Liver (tissue), 8 donors: ENCODE measurements at regions not wholly inside any gene's neighbourhood (a gene's known extent, or its start where the extent isn't known, plus 50 kb on each side); places are given as distances from the start of the nearest gene placed in this dataset.

Experiments used
- DNase-seq: peaks from one replicate; pipeline ENCODE4 v3.0.0-alpha.2; 2017; ENCODE audit warnings: low spot score
- H3K27ac ChIP-seq, 2 donors: one replicate each; pipeline ENCODE4 v1.7.0; 2013; ENCODE audit warnings: inconsistent platforms in 2 of 2, low read length in 2 of 2, control low read depth in 1 of 2, low read depth in 1 of 2, mild to moderate bottlenecking in 1 of 2
- H3K27me3 ChIP-seq, 4 donors: one replicate each; pipeline versions ENCODE4 v1.6.1 to v1.7.0; 2013; ENCODE audit warnings: low read length in 3 of 4, inconsistent platforms in 1 of 4, mild to moderate bottlenecking in 1 of 4, moderate library complexity in 1 of 4; ENCODE audit not compliant: control insufficient read depth in 4 of 4, insufficient read depth in 4 of 4
- H3K36me3 ChIP-seq, 4 donors: one replicate each; pipeline versions ENCODE4 v1.6.1 to v1.7.0; 2013; ENCODE audit warnings: low read length in 3 of 4, mild to moderate bottlenecking in 3 of 4, low read depth in 1 of 4, moderate library complexity in 1 of 4; ENCODE audit not compliant: control insufficient read depth in 4 of 4, insufficient read depth in 3 of 4
- H3K4me1 ChIP-seq, 4 donors: one replicate each; pipeline versions ENCODE4 v1.6.1 to v1.7.0; 2013; ENCODE audit warnings: low read length in 3 of 4, mild to moderate bottlenecking in 3 of 4, moderate library complexity in 1 of 4; ENCODE audit not compliant: control insufficient read depth in 4 of 4, insufficient read depth in 4 of 4
- H3K4me3 ChIP-seq, 3 donors: one replicate each; pipeline versions ENCODE4 v1.6.1 to v1.7.0; 2013; ENCODE audit warnings: low read length in 3 of 3, control low read depth in 1 of 3, low read depth in 1 of 3, mild to moderate bottlenecking in 1 of 3
- H3K9ac ChIP-seq, 2 donors: one replicate each; pipeline ENCODE4 v1.7.0; 2013; ENCODE audit warnings: low read length in 2 of 2, mild to moderate bottlenecking in 2 of 2, moderate library complexity in 2 of 2, control low read depth in 1 of 2, low read depth in 1 of 2
- H3K9me3 ChIP-seq, 4 donors: one replicate each; pipeline versions ENCODE4 v1.6.1 to v1.7.0; 2013; ENCODE audit warnings: low read length in 3 of 4; ENCODE audit not compliant: control insufficient read depth in 4 of 4
- EGR1 ChIP-seq, 2 donors: IDR thresholded peaks; 2 replicates each; pipeline ENCODE4 v1.6.1; 2016 to 2018; ENCODE audit warnings: antibody characterized with exemption in 2 of 2, low read depth in 2 of 2
- FOXA1 ChIP-seq: IDR thresholded peaks from 2 replicates; pipeline ENCODE4 v1.6.1; 2016; ENCODE audit warnings: antibody characterized with exemption
- FOXA2 ChIP-seq: IDR thresholded peaks from 2 replicates; pipeline ENCODE4 v1.6.1; 2016; ENCODE audit warnings: antibody characterized with exemption
- GABPA ChIP-seq, 2 donors: IDR thresholded peaks in 1 of 2; conservative IDR thresholded peaks in 1 of 2; 2 replicates each; pipeline ENCODE4 v1.6.1; 2016; ENCODE audit warnings: antibody characterized with exemption in 2 of 2, mild to moderate bottlenecking in 1 of 2, moderate library complexity in 1 of 2
- HNF4A ChIP-seq, 2 donors: conservative IDR thresholded peaks; 2 replicates each; pipeline ENCODE4 v1.6.1; 2016; ENCODE audit warnings: antibody characterized with exemption in 2 of 2, mild to moderate bottlenecking in 2 of 2
- HNF4G ChIP-seq: IDR thresholded peaks from 2 replicates; pipeline ENCODE4 v1.6.1; 2016; ENCODE audit warnings: antibody characterized with exemption
- JUND ChIP-seq, 2 donors: IDR thresholded peaks; 2 replicates each; pipeline ENCODE4 v1.6.1; 2016; ENCODE audit warnings: antibody characterized with exemption in 2 of 2
- NR2F2 ChIP-seq: IDR thresholded peaks from 2 replicates; pipeline ENCODE4 v1.6.1; 2016; ENCODE audit warnings: antibody characterized with exemption
- RAD21 ChIP-seq, 2 donors: IDR thresholded peaks; 2 replicates each; pipeline ENCODE4 v1.6.1; 2016; ENCODE audit warnings: antibody characterized with exemption in 2 of 2, mild to moderate bottlenecking in 2 of 2
- RXRA ChIP-seq, 2 donors: IDR thresholded peaks; 2 replicates each; pipeline ENCODE4 v1.6.1; 2017 to 2018; ENCODE audit warnings: antibody characterized with exemption in 2 of 2, mild to moderate bottlenecking in 1 of 2
- SP1 ChIP-seq: IDR thresholded peaks from 2 replicates; pipeline ENCODE4 v1.6.1; 2018; ENCODE audit warnings: antibody characterized with exemption, mild to moderate bottlenecking
- TAF1 ChIP-seq: conservative IDR thresholded peaks from 2 replicates; pipeline ENCODE4 v1.6.1; 2016; ENCODE audit warnings: antibody characterized with exemption, mild to moderate bottlenecking
- YY1 ChIP-seq: IDR thresholded peaks from 2 replicates; pipeline ENCODE4 v1.6.1; 2016; ENCODE audit warnings: antibody characterized with exemption, mild to moderate bottlenecking
- WGBS: extraction: QIAGEN DNeasy Blood & Tissue Kit; methylation state at CpG from one replicate; pipeline ENCODE4 v1.1.7; 2013; 5-methylcytosine and 5-hydroxymethylcytosine counted together
- TF ChIP-seq, protein P1 (sequence below): IDR thresholded peaks from 2 replicates; pipeline ENCODE4 v1.6.1; 2016; ENCODE audit warnings: antibody characterized with exemption
- TF ChIP-seq, protein P2 (sequence below): IDR thresholded peaks from 2 replicates; pipeline ENCODE4 v1.6.1; 2016; ENCODE audit warnings: antibody characterized with exemption
- TF ChIP-seq, protein P3 (sequence below): fragments of 150-350 bp; IDR thresholded peaks from 2 replicates; pipeline ENCODE4 v1.5.1; 2017; ENCODE audit warnings: improper control_type of control experiment, low read depth, low read length; ENCODE audit not compliant: missing input control
- TF ChIP-seq, protein P4 (sequence below): IDR thresholded peaks from 2 replicates; pipeline ENCODE4 v1.6.1; 2016; ENCODE audit warnings: antibody characterized with exemption, mild to moderate bottlenecking
- TF ChIP-seq, protein P5 (sequence below): IDR thresholded peaks from 2 replicates; pipeline ENCODE4 v1.6.1; 2016; ENCODE audit warnings: antibody characterized with exemption
- donor health status: healthy.
- donor health status: healthy.
- donor health status: healthy.
- donor health status: healthy.
- donor health status: healthy.

DNA sequence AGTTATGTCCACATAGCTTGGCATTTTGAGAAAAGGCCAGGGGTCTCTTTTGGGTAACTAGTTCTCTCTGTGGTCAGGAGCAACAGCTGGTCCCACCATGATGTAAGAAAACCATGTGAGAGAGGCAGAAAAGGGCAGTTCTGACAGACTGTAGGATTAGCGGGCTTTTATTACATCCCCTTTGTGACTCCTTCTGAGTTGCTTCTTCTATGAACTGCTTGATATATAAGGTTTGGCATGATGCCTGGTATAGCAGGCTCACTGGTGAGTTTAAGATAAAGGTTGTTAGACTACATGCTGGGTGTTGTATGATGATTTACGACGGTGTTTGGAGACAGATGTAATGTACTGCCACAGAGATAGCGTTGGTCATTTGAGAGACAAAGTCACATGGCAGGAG lies 2308.1 kb upstream of the AGA start (continued):
- TF ChIP-seq, protein P1, sequence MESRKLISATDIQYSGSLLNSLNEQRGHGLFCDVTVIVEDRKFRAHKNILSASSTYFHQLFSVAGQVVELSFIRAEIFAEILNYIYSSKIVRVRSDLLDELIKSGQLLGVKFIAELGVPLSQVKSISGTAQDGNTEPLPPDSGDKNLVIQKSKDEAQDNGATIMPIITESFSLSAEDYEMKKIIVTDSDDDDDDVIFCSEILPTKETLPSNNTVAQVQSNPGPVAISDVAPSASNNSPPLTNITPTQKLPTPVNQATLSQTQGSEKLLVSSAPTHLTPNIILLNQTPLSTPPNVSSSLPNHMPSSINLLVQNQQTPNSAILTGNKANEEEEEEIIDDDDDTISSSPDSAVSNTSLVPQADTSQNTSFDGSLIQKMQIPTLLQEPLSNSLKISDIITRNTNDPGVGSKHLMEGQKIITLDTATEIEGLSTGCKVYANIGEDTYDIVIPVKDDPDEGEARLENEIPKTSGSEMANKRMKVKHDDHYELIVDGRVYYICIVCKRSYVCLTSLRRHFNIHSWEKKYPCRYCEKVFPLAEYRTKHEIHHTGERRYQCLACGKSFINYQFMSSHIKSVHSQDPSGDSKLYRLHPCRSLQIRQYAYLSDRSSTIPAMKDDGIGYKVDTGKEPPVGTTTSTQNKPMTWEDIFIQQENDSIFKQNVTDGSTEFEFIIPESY: no peak

DNA sequence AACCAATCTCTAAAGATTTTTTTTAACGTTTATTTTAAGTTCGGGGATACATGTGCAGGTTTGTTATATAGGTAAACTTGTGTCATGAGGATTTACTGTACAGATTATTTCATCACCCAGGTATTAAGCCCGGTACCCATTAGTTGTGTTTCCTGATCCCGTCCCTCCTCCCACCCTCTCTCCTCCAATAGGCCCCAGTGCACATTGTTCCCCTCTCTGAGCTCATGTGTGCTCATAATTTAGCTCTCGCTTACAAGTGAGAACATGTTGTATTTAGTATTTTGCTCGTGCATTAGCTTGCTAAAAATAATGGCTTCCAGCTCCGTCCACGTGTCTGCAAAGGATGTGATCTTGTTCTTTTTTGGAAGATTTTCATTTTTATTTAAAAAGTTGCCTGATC lies 2309.4 kb upstream of the AGA start:
- H3K9ac ChIP-seq: no peak overlapping the region
- WGBS: 72% methylated on average over 8 of the region's 8 CpGs

DNA sequence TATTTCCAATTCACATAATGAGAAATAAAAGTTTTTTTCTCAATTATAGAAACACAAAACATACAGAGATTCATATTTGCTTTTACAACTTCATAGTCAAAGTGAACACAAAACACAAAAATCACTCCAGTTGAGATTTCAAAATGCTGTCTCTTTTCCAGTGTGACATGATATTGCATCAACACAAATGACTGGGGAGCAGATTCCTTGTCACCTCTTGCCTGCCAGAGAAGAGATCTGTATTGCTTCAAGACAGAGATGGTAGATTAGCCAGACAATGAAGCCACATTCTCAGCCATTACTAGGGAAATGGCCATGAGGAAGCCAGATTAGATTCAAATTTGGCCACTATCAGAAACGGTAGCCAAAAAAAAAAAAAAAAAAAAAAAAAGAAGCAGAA lies 2313.1 kb upstream of the AGA start:
- Histone ChIP-seq H3K4me1 (no peaks in the 10 kb centered on the region), H3K27me3 (no peaks in the 10 kb centered on the region), H3K36me3 (no peaks in the 10 kb centered on the region), H3K9ac (no peak overlapping the region), H3K27ac (no peak overlapping the region), H3K9me3 (no peaks in the 10 kb centered on the region), H3K4me3 (no peak overlapping the region)
- TF ChIP-seq HNF4G (no peak), YY1 (no peak), RAD21 (IDR thresholded peaks at IDR 0.05) (no peak), EGR1 (IDR thresholded peaks at IDR 0.05; ENCODE audit: low read depth in 2 of 2) (no peak), TAF1 (no peak), FOXA1 (no peak), HNF4A (conservative IDR thresholded peaks at IDR 0.05) (no peak), SP1 (no peak), NR2F2 (no peak), GABPA (IDR thresholded peaks at IDR 0.05 in 1 of 2, conservative IDR thresholded peaks at IDR 0.05 in 1 of 2) (no peak), JUND (IDR thresholded peaks at IDR 0.05) (no peak), RXRA (IDR thresholded peaks at IDR 0.05) (no peak), FOXA2 (no peak)
- TF ChIP-seq, protein P2, sequence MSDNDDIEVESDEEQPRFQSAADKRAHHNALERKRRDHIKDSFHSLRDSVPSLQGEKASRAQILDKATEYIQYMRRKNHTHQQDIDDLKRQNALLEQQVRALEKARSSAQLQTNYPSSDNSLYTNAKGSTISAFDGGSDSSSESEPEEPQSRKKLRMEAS: no peak
- TF ChIP-seq, protein P3, sequence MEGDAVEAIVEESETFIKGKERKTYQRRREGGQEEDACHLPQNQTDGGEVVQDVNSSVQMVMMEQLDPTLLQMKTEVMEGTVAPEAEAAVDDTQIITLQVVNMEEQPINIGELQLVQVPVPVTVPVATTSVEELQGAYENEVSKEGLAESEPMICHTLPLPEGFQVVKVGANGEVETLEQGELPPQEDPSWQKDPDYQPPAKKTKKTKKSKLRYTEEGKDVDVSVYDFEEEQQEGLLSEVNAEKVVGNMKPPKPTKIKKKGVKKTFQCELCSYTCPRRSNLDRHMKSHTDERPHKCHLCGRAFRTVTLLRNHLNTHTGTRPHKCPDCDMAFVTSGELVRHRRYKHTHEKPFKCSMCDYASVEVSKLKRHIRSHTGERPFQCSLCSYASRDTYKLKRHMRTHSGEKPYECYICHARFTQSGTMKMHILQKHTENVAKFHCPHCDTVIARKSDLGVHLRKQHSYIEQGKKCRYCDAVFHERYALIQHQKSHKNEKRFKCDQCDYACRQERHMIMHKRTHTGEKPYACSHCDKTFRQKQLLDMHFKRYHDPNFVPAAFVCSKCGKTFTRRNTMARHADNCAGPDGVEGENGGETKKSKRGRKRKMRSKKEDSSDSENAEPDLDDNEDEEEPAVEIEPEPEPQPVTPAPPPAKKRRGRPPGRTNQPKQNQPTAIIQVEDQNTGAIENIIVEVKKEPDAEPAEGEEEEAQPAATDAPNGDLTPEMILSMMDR: no peak
- TF ChIP-seq, protein P4, sequence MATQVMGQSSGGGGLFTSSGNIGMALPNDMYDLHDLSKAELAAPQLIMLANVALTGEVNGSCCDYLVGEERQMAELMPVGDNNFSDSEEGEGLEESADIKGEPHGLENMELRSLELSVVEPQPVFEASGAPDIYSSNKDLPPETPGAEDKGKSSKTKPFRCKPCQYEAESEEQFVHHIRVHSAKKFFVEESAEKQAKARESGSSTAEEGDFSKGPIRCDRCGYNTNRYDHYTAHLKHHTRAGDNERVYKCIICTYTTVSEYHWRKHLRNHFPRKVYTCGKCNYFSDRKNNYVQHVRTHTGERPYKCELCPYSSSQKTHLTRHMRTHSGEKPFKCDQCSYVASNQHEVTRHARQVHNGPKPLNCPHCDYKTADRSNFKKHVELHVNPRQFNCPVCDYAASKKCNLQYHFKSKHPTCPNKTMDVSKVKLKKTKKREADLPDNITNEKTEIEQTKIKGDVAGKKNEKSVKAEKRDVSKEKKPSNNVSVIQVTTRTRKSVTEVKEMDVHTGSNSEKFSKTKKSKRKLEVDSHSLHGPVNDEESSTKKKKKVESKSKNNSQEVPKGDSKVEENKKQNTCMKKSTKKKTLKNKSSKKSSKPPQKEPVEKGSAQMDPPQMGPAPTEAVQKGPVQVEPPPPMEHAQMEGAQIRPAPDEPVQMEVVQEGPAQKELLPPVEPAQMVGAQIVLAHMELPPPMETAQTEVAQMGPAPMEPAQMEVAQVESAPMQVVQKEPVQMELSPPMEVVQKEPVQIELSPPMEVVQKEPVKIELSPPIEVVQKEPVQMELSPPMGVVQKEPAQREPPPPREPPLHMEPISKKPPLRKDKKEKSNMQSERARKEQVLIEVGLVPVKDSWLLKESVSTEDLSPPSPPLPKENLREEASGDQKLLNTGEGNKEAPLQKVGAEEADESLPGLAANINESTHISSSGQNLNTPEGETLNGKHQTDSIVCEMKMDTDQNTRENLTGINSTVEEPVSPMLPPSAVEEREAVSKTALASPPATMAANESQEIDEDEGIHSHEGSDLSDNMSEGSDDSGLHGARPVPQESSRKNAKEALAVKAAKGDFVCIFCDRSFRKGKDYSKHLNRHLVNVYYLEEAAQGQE: no peak
- TF ChIP-seq, protein P1: no peak
- TF ChIP-seq, protein P5, sequence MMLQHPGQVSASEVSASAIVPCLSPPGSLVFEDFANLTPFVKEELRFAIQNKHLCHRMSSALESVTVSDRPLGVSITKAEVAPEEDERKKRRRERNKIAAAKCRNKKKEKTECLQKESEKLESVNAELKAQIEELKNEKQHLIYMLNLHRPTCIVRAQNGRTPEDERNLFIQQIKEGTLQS: no peak
- DNase-seq: no peak
- WGBS: 46% methylated on average over 1 of the region's 1 CpG

More for the DNA sequence above, 2309.4 kb upstream of the AGA start:
- no peak overlapping the region for H3K27ac ChIP-seq
- no peaks in the 10 kb centered on the region for H3K36me3 ChIP-seq
- H3K9me3 ChIP-seq: no peaks in the 10 kb centered on the region
- TF ChIP-seq RAD21 (IDR thresholded peaks at IDR 0.05): no peak
- H3K4me3 ChIP-seq: no peak overlapping the region
- no peak for DNase-seq
- H3K4me1 ChIP-seq: no peaks in the 10 kb centered on the region
- no peaks in the 10 kb centered on the region for H3K27me3 ChIP-seq
